ENCODE measurements at regions not wholly inside any gene's neighbourhood (a gene's known extent, or its start where the extent isn't known, plus 50 kb on each side); places are given as distances from the start of the nearest gene placed in this dataset.

DNA sequence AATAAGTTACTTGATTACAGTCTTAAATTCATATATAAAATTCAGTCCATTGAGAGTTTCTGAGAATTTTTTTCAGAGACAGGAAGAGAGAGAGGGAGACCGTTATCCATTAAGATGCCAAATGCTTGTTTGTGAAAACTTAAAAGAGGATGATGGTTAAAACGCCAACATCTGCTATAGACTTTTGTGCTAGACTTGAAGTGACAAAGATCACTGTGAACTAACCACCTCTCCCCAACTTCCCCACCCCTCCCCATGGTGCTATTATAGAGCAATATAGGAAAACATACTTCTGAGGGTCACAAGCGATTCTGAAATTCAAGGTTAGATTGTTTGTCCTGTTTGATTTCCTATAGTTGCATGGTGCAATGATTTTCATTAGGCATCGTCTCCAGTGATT is 440.8 kb downstream of the RMST start:
- TF ChIP-seq, protein P1, sequence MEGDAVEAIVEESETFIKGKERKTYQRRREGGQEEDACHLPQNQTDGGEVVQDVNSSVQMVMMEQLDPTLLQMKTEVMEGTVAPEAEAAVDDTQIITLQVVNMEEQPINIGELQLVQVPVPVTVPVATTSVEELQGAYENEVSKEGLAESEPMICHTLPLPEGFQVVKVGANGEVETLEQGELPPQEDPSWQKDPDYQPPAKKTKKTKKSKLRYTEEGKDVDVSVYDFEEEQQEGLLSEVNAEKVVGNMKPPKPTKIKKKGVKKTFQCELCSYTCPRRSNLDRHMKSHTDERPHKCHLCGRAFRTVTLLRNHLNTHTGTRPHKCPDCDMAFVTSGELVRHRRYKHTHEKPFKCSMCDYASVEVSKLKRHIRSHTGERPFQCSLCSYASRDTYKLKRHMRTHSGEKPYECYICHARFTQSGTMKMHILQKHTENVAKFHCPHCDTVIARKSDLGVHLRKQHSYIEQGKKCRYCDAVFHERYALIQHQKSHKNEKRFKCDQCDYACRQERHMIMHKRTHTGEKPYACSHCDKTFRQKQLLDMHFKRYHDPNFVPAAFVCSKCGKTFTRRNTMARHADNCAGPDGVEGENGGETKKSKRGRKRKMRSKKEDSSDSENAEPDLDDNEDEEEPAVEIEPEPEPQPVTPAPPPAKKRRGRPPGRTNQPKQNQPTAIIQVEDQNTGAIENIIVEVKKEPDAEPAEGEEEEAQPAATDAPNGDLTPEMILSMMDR (IDR thresholded peaks at IDR 0.05; ENCODE audit: low read depth, low read length, poor library complexity, severe bottlenecking) = no peak
- no peak for TF ChIP-seq EZH2phosphoT487 (IDR thresholded peaks at IDR 0.05; ENCODE audit: borderline replicate concordance, low read length)

Measured in DOHH2 (cell line).